HepG2 (cell line): ENCODE measurements at regions not wholly inside any gene's neighbourhood (a gene's known extent, or its start where the extent isn't known, plus 50 kb on each side); places are given as distances from the start of the nearest gene placed in this dataset.

Source experiments
- ATAC-seq: fragments of 200-7000 bp; cut with Tn5 transposase; 3 replicates; pipeline ENCODE4 v1.9.1; 2020; ENCODE audit warnings: mild to moderate bottlenecking, moderate library complexity
- BruUV-seq: library from RNA; stranded (reverse); fragments of 400-500 nt; replicated peaks from 2 replicates; lab custom pipeline; 2021; lab: Mats Ljungman, UMichigan
- CTCF ChIA-PET: fragments of 300-600 bp; formaldehyde crosslinking; extraction: SDS; loops from one replicate; lab custom pipeline; 2021; ENCODE audit warnings: low total read pairs, inconsistent platforms, low intra/inter-chr PET ratio; lab: Yijun Ruan, JAX
- POLR2A ChIA-PET: fragments of 350-600 bp; sonication (Branson Sonifier 250); formaldehyde crosslinking; loops from one replicate; lab custom pipeline; 2020; ENCODE audit warnings: antibody characterized with exemption, inconsistent platforms; lab: Yijun Ruan, JAX
- DNase-seq: peaks from one replicate; pipeline ENCODE4 v3.0.0-alpha.2; 2015; ENCODE audit warnings: low spot score
- FAIRE-seq: peaks from 3 replicates; lab custom pipeline; 2011; peaks lifted over from hg19 to GRCh38; lab: Jason Lieb, UNC
- H2AFZ ChIP-seq: one replicate; pipeline ENCODE4 v1.6.1; 2011; ENCODE audit warnings: low read length, inconsistent platforms
- H3K27ac ChIP-seq: fragments of 300-600 bp; 3 replicates; pipeline ENCODE4 v1.8.0; 2011; ENCODE audit warnings: mixed run types, mild to moderate bottlenecking, mixed read lengths, low read length, inconsistent platforms; ENCODE audit not compliant: insufficient read depth; ENCODE audit errors: extremely low read length
- H3K27me3 ChIP-seq, 2 experiments: fragments of 200-600 bp in 1 of 2; 2 replicates in 1 of 2; 3 replicates in 1 of 2; pipeline versions ENCODE4 v1.6.0 to v1.8.0; 2011; ENCODE audit warnings: low read length in 2 of 2, mild to moderate bottlenecking in 2 of 2, moderate library complexity in 2 of 2, inconsistent platforms in 1 of 2; ENCODE audit not compliant: insufficient read depth in 2 of 2, control insufficient read depth in 1 of 2
- H3K36me3 ChIP-seq, 2 experiments: fragments of 200-600 bp in 1 of 2; replicated peaks in 1 of 2; 2 replicates in 1 of 2; 3 replicates in 1 of 2; pipeline versions ENCODE4 v1.5.1 to v1.8.0; 2011; ENCODE audit warnings: low read length in 2 of 2, inconsistent platforms in 1 of 2; ENCODE audit not compliant: insufficient read depth in 2 of 2, control insufficient read depth in 1 of 2
- H3K4me1 ChIP-seq: 2 replicates; pipeline ENCODE4 v1.5.1; 2012; ENCODE audit warnings: low read length, inconsistent platforms; ENCODE audit not compliant: insufficient read depth
- H3K4me2 ChIP-seq: 2 replicates; pipeline ENCODE4 v1.6.0; 2011; ENCODE audit warnings: low read depth, low read length, inconsistent platforms
- H3K4me3 ChIP-seq, 3 experiments: fragments of 200-600 bp in 1 of 3; sonication (generic), shearing (Covaris generic) in 1 of 3; replicated peaks in 1 of 3; 2 replicates each; pipeline ENCODE4 v1.5.1; 2011 to 2016; ENCODE audit warnings: low read length in 3 of 3, inconsistent platforms in 2 of 3, low read depth in 2 of 3, mild to moderate bottlenecking in 2 of 3, control low read depth in 1 of 3, mixed read lengths in 1 of 3; ENCODE audit not compliant: insufficient read depth in 1 of 3
- H3K79me2 ChIP-seq: one replicate; pipeline ENCODE4 v1.6.1; 2011; ENCODE audit warnings: low read length, inconsistent platforms; ENCODE audit not compliant: insufficient read depth
- H3K9ac ChIP-seq: 2 replicates; pipeline ENCODE4 v1.6.0; 2011; ENCODE audit warnings: mild to moderate bottlenecking, low read depth, low read length, inconsistent platforms; ENCODE audit not compliant: insufficient read depth
- H3K9me3 ChIP-seq: 2 replicates; pipeline ENCODE4 v1.5.1; 2012; ENCODE audit warnings: mild to moderate bottlenecking, low read length
- H4K20me1 ChIP-seq: 2 replicates; pipeline ENCODE4 v1.6.0; 2011; ENCODE audit warnings: inconsistent platforms, mild to moderate bottlenecking, low read length, moderate library complexity; ENCODE audit not compliant: insufficient read depth
- ARID2 ChIP-seq: sonication (generic); formaldehyde crosslinking; IDR thresholded peaks from 2 replicates; pipeline ENCODE4 v1.8.1; 2022; ENCODE audit warnings: mild to moderate bottlenecking, missing genetic modification reagents, borderline replicate concordance
- ATF7-NPFF ChIP-seq: sonication (generic); formaldehyde crosslinking; IDR thresholded peaks from 2 replicates; pipeline ENCODE4 v1.8.1; 2023; ENCODE audit warnings: mild to moderate bottlenecking, low read depth, missing genetic modification reagents, moderate library complexity
- CBFB ChIP-seq: sonication (generic); formaldehyde crosslinking; IDR thresholded peaks from 2 replicates; pipeline ENCODE4 v1.4.0; 2020; ENCODE audit warnings: missing genetic modification reagents
- CCDC6 ChIP-seq: sonication (generic); formaldehyde crosslinking; IDR thresholded peaks from 2 replicates; pipeline ENCODE4 v1.8.1; 2022; ENCODE audit warnings: mild to moderate bottlenecking, missing genetic modification reagents, moderate library complexity
- CHD2 ChIP-seq: IDR thresholded peaks from 2 replicates; pipeline ENCODE4 v1.6.1; 2011; ENCODE audit warnings: low read depth, low read length, improper control_type of control experiment
- KDM2A ChIP-seq: sonication (generic); formaldehyde crosslinking; IDR thresholded peaks from 2 replicates; pipeline ENCODE4 v1.4.0; 2020; ENCODE audit warnings: low read depth, missing genetic modification reagents, borderline replicate concordance
- KDM3A ChIP-seq: IDR thresholded peaks from 2 replicates; pipeline ENCODE4 v1.6.1; 2018; ENCODE audit warnings: low read depth, missing compliant biosample characterization
- REXO4 ChIP-seq: sonication (generic); formaldehyde crosslinking; IDR thresholded peaks from 2 replicates; pipeline ENCODE4 v1.8.0; 2022; ENCODE audit warnings: missing genetic modification reagents, mild to moderate bottlenecking, borderline replicate concordance
- STAT5B ChIP-seq: sonication (generic); formaldehyde crosslinking; IDR thresholded peaks from 2 replicates; pipeline ENCODE4 v1.4.0; 2020; ENCODE audit warnings: missing genetic modification reagents
- TBL1XR1 ChIP-seq: fragments of 150-350 bp; IDR thresholded peaks from 2 replicates; pipeline ENCODE4 v1.6.1; 2014; ENCODE audit warnings: borderline replicate concordance, low read length; ENCODE audit not compliant: partially characterized antibody
- ZNF549 ChIP-seq: sonication (generic); formaldehyde crosslinking; IDR thresholded peaks from 2 replicates; pipeline ENCODE4 v1.5.0; 2020; ENCODE audit warnings: missing genetic modification reagents
- WGBS: methylation state at CpG from one replicate; pipeline ENCODE4 v1.1.6; 2017; ENCODE audit warnings: low lambda C conversion rate; 5-methylcytosine and 5-hydroxymethylcytosine counted together
- in situ Hi-C: cut with HindIII; loops from 2 replicates; pipeline ENCODE4 v1.10.0; 2017; ENCODE audit warnings: low pct_unique_long_range_greater_than_20kb; ENCODE audit not compliant: extremely low pct_ligation_motif_present
- intact Hi-C: fragments of 100-400 bp; cut with micrococcal nuclease; formaldehyde crosslinking; loops from one replicate; pipeline ENCODE4 v1.10.0; 2022; ENCODE audit not compliant: unreplicated experiment
- TF ChIP-seq, protein P1 (sequence below): sonication (generic); formaldehyde crosslinking; IDR thresholded peaks from 2 replicates; pipeline ENCODE4 v1.5.1; 2020; ENCODE audit warnings: mild to moderate bottlenecking, missing genetic modification reagents, borderline replicate concordance
- TF ChIP-seq, protein P2 (sequence below): sonication (generic); formaldehyde crosslinking; IDR thresholded peaks from 2 replicates; pipeline ENCODE4 v1.4.0; 2020; ENCODE audit warnings: missing genetic modification reagents
- TF ChIP-seq, protein P3 (sequence below): sonication (generic); formaldehyde crosslinking; IDR thresholded peaks from 2 replicates; pipeline ENCODE4 v1.4.0; 2020; ENCODE audit warnings: mild to moderate bottlenecking, missing genetic modification reagents
- TF ChIP-seq, protein P4 (sequence below): sonication (generic); formaldehyde crosslinking; IDR thresholded peaks from 2 replicates; pipeline ENCODE4 v1.5.0; 2020; ENCODE audit warnings: missing genetic modification reagents
- TF ChIP-seq, protein P5 (sequence below): IDR thresholded peaks from 2 replicates; pipeline ENCODE4 v1.6.1; 2016; ENCODE audit warnings: mild to moderate bottlenecking
- TF ChIP-seq, protein P6 (sequence below): sonication (generic); formaldehyde crosslinking; IDR thresholded peaks from 2 replicates; pipeline ENCODE4 v1.8.0; 2022; ENCODE audit warnings: missing genetic modification reagents, mild to moderate bottlenecking, borderline replicate concordance

DNA sequence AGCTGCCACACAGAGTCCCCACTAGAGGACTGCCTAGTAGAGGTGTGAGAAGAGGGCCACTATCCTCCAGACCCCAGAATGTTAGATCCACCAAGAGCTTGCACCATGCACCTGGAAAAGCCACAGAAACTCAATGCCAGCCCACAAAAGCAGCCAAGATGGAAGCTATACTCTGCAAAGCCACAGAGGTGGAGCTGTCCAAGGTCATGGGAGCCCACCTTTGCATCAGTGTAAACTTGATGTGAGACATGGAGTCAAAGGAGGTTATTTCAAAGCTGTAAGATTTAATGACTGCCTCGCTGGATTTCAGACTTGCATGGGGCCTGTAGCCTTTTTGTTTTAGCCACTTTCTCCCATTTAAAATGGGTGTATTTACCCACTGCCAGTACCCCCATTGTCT is 1030.1 kb upstream of the GRIA3 start:
- WGBS = 17% methylated on average over 1 of the region's 1 CpG
- in situ Hi-C loops (no loop called here), intact Hi-C loops (no loop called here)
- Histone ChIP-seq H4K20me1 (no peaks in the 10 kb centered on the region), H3K79me2 (no peaks in the 10 kb centered on the region), H3K36me3 (no peaks in the 10 kb centered on the region), H3K4me3 (no peak overlapping the region), H3K27ac (no peak overlapping the region), H3K9ac (no peak overlapping the region), H3K27me3 (no peaks in the 10 kb centered on the region), H3K4me2 (no peak overlapping the region), H3K4me1 (no peaks in the 10 kb centered on the region), H3K9me3 (peaks cover 14% of the 10 kb centered on the region), H2AFZ (no peak overlapping the region)
- TF ChIP-seq STAT5B (CRISPR knock-in tag) (no peak), CBFB (no peak), TBL1XR1 (no peak), REXO4 (CRISPR knock-in tag) (no peak), CCDC6 (CRISPR knock-in tag) (no peak), CHD2 (no peak), ZNF549 (no peak), KDM2A (CRISPR knock-in tag) (no peak), ARID2 (CRISPR knock-in tag) (no peak), ATF7-NPFF (CRISPR knock-in tag) (no peak), KDM3A (no peak)
- TF ChIP-seq, protein P1, sequence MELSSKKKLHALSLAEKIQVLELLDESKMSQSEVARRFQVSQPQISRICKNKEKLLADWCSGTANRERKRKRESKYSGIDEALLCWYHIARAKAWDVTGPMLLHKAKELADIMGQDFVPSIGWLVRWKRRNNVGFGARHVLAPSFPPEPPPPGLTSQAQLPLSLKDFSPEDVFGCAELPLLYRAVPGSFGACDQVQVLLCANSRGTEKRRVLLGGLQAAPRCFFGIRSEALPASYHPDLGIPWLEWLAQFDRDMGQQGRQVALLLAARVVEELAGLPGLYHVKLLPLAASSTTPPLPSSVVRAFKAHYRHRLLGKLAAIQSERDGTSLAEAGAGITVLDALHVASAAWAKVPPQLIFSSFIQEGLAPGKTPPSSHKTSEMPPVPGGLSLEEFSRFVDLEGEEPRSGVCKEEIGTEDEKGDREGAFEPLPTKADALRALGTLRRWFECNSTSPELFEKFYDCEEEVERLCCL (CRISPR knock-in tag) = no peak
- TF ChIP-seq, protein P2, sequence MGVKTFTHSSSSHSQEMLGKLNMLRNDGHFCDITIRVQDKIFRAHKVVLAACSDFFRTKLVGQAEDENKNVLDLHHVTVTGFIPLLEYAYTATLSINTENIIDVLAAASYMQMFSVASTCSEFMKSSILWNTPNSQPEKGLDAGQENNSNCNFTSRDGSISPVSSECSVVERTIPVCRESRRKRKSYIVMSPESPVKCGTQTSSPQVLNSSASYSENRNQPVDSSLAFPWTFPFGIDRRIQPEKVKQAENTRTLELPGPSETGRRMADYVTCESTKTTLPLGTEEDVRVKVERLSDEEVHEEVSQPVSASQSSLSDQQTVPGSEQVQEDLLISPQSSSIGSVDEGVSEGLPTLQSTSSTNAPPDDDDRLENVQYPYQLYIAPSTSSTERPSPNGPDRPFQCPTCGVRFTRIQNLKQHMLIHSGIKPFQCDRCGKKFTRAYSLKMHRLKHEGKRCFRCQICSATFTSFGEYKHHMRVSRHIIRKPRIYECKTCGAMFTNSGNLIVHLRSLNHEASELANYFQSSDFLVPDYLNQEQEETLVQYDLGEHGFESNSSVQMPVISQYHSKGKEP (CRISPR knock-in tag) = no peak
- TF ChIP-seq, protein P3, sequence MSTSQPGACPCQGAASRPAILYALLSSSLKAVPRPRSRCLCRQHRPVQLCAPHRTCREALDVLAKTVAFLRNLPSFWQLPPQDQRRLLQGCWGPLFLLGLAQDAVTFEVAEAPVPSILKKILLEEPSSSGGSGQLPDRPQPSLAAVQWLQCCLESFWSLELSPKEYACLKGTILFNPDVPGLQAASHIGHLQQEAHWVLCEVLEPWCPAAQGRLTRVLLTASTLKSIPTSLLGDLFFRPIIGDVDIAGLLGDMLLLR (CRISPR knock-in tag) = no peak
- TF ChIP-seq, protein P4, sequence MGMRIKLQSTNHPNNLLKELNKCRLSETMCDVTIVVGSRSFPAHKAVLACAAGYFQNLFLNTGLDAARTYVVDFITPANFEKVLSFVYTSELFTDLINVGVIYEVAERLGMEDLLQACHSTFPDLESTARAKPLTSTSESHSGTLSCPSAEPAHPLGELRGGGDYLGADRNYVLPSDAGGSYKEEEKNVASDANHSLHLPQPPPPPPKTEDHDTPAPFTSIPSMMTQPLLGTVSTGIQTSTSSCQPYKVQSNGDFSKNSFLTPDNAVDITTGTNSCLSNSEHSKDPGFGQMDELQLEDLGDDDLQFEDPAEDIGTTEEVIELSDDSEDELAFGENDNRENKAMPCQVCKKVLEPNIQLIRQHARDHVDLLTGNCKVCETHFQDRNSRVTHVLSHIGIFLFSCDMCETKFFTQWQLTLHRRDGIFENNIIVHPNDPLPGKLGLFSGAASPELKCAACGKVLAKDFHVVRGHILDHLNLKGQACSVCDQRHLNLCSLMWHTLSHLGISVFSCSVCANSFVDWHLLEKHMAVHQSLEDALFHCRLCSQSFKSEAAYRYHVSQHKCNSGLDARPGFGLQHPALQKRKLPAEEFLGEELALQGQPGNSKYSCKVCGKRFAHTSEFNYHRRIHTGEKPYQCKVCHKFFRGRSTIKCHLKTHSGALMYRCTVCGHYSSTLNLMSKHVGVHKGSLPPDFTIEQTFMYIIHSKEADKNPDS = no peak
- TF ChIP-seq, protein P5, sequence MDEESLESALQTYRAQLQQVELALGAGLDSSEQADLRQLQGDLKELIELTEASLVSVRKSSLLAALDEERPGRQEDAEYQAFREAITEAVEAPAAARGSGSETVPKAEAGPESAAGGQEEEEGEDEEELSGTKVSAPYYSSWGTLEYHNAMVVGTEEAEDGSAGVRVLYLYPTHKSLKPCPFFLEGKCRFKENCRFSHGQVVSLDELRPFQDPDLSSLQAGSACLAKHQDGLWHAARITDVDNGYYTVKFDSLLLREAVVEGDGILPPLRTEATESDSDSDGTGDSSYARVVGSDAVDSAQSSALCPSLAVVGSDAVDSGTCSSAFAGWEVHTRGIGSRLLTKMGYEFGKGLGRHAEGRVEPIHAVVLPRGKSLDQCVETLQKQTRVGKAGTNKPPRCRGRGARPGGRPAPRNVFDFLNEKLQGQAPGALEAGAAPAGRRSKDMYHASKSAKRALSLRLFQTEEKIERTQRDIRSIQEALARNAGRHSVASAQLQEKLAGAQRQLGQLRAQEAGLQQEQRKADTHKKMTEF (CRISPR knock-in tag) = no peak
- TF ChIP-seq, protein P6, sequence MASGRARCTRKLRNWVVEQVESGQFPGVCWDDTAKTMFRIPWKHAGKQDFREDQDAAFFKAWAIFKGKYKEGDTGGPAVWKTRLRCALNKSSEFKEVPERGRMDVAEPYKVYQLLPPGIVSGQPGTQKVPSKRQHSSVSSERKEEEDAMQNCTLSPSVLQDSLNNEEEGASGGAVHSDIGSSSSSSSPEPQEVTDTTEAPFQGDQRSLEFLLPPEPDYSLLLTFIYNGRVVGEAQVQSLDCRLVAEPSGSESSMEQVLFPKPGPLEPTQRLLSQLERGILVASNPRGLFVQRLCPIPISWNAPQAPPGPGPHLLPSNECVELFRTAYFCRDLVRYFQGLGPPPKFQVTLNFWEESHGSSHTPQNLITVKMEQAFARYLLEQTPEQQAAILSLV (CRISPR knock-in tag) = no peak
- POLR2A ChIA-PET = no interaction called here
- no peak for ATAC-seq
- FAIRE-seq = no peak
- no peak for DNase-seq
- no TSS peak for BruUV-seq
- CTCF ChIA-PET = no interaction called here
